IMR-90 (cell line): ENCODE measurements at regions not wholly inside any gene's neighbourhood (a gene's known extent, or its start where the extent isn't known, plus 50 kb on each side); places are given as distances from the start of the nearest gene placed in this dataset.

Experiments
- ATAC-seq: fragments of 200-7000 bp; cut with Tn5 transposase; 2 replicates; pipeline ENCODE4 v1.9.1; 2020; ENCODE audit warnings: low read depth, mild to moderate bottlenecking, moderate library complexity
- BruUV-seq: library from RNA; stranded (reverse); fragments of 400-500 nt; replicated peaks from 2 replicates; lab custom pipeline; 2021; lab: Mats Ljungman, UMichigan
- CTCF ChIA-PET: fragments of 300-600 bp; formaldehyde crosslinking; extraction: SDS; loops from one replicate; lab custom pipeline; 2021; ENCODE audit warnings: antibody characterized with exemption; lab: Yijun Ruan, JAX
- POLR2A ChIA-PET: fragments of 300-600 bp; sonication (Branson Sonifier 250); formaldehyde crosslinking; loops from one replicate; lab custom pipeline; 2022; ENCODE audit warnings: antibody characterized with exemption; ENCODE audit not compliant: unreplicated experiment; lab: Charles Lee
- DNase-seq: peaks from one replicate; pipeline ENCODE4 v3.0.0; 2013
- H2AFZ ChIP-seq: replicated peaks from 2 replicates; pipeline ENCODE3; 2013; ENCODE audit warnings: low read length, mild to moderate bottlenecking; ENCODE audit not compliant: poor library complexity
- H2AK5ac ChIP-seq: 2 replicates; pipeline ENCODE4 v1.6.1; 2013; ENCODE audit warnings: low read depth, low read length, inconsistent platforms
- H2AK9ac ChIP-seq: replicated peaks from 2 replicates; pipeline ENCODE3; 2013; ENCODE audit warnings: mild to moderate bottlenecking, low read depth, low read length, moderate library complexity; ENCODE audit not compliant: poor library complexity
- H2BK120ac ChIP-seq: 2 replicates; pipeline ENCODE4 v1.6.1; 2013; ENCODE audit warnings: low read depth, low read length, inconsistent platforms
- H2BK15ac ChIP-seq: 3 replicates; pipeline ENCODE4 v1.6.1; 2013; ENCODE audit warnings: low read depth, low read length, inconsistent platforms
- H2BK20ac ChIP-seq: 2 replicates; pipeline ENCODE4 v1.6.1; 2013; ENCODE audit warnings: low read depth, mild to moderate bottlenecking, inconsistent platforms, low read length, moderate library complexity
- H2BK5ac ChIP-seq: 2 replicates; pipeline ENCODE4 v1.6.1; 2013; ENCODE audit warnings: mild to moderate bottlenecking, low read depth, low read length, inconsistent platforms; ENCODE audit not compliant: poor library complexity, severe bottlenecking
- H3K14ac ChIP-seq: replicated peaks from 2 replicates; pipeline ENCODE4 v1.6.1; 2013; ENCODE audit warnings: low read depth, low read length, inconsistent platforms
- H3K18ac ChIP-seq: 2 replicates; pipeline ENCODE4 v1.6.1; 2013; ENCODE audit warnings: low read depth, low read length, control low read depth
- H3K23ac ChIP-seq: 2 replicates; pipeline ENCODE4 v1.6.1; 2013; ENCODE audit warnings: low read depth, low read length, inconsistent platforms
- H3K27ac ChIP-seq: 2 replicates; pipeline ENCODE4 v1.5.1; 2013; ENCODE audit warnings: mild to moderate bottlenecking, control low read depth, low read length; ENCODE audit not compliant: insufficient read depth
- H3K27me3 ChIP-seq: 2 replicates; pipeline ENCODE4 v1.6.1; 2013; ENCODE audit warnings: low read length; ENCODE audit not compliant: control insufficient read depth, insufficient read depth
- H3K36me3 ChIP-seq: 2 replicates; pipeline ENCODE4 v1.6.1; 2013; ENCODE audit warnings: low read length, mixed read lengths; ENCODE audit not compliant: control insufficient read depth, insufficient read depth
- H3K4ac ChIP-seq: 2 replicates; pipeline ENCODE4 v1.6.1; 2013; ENCODE audit warnings: low read depth, low read length, inconsistent platforms
- H3K4me1 ChIP-seq: 2 replicates; pipeline ENCODE4 v1.6.1; 2013; ENCODE audit warnings: low read length, mixed read lengths; ENCODE audit not compliant: control insufficient read depth, insufficient read depth
- H3K4me2 ChIP-seq: 2 replicates; pipeline ENCODE4 v1.6.1; 2013; ENCODE audit warnings: low read depth, mild to moderate bottlenecking, control low read depth, low read length, moderate library complexity
- H3K4me3 ChIP-seq: 2 replicates; pipeline ENCODE4 v1.5.1; 2013; ENCODE audit warnings: low read depth, mild to moderate bottlenecking, control low read depth, low read length, moderate library complexity; ENCODE audit not compliant: insufficient read depth
- H3K56ac ChIP-seq: 2 replicates; pipeline ENCODE4 v1.6.1; 2013; ENCODE audit warnings: low read length, inconsistent platforms; ENCODE audit not compliant: insufficient read depth; ENCODE audit errors: extremely low read depth
- H3K79me1 ChIP-seq, 2 experiments: 2 replicates each; pipeline ENCODE4 v1.6.1; 2013; ENCODE audit warnings: low read length in 2 of 2, inconsistent platforms in 1 of 2, low read depth in 1 of 2
- H3K9ac ChIP-seq: 2 replicates; pipeline ENCODE4 v1.6.1; 2013; ENCODE audit warnings: low read depth, low read length, control low read depth
- H3K9me1 ChIP-seq: 2 replicates; pipeline ENCODE4 v1.6.1; 2013; ENCODE audit warnings: low read length, inconsistent platforms; ENCODE audit not compliant: insufficient read depth
- H3K9me3 ChIP-seq: 2 replicates; pipeline ENCODE4 v1.6.1; 2013; ENCODE audit warnings: low read length; ENCODE audit not compliant: control insufficient read depth, insufficient read depth
- H4K20me1 ChIP-seq: 2 replicates; pipeline ENCODE4 v1.6.1; 2013; ENCODE audit warnings: low read length, inconsistent platforms; ENCODE audit not compliant: insufficient read depth
- H4K5ac ChIP-seq: 2 replicates; pipeline ENCODE4 v1.6.1; 2013; ENCODE audit warnings: mild to moderate bottlenecking, low read depth, low read length, control low read depth
- H4K8ac ChIP-seq, 2 experiments: 2 replicates each; pipeline ENCODE4 v1.6.1; 2013; ENCODE audit warnings: low read depth in 2 of 2, low read length in 2 of 2, control low read depth in 1 of 2, inconsistent platforms in 1 of 2
- H4K91ac ChIP-seq: 2 replicates; pipeline ENCODE4 v1.6.1; 2013; ENCODE audit warnings: low read depth, low read length, inconsistent platforms; ENCODE audit not compliant: insufficient read depth
- RCOR1 ChIP-seq: IDR thresholded peaks from 2 replicates; pipeline ENCODE4 v1.6.1; 2012; ENCODE audit warnings: mild to moderate bottlenecking, low read length, improper control_type of control experiment; ENCODE audit not compliant: insufficient replicate concordance
- WGBS, 2 experiments: methylation state at CpG; one replicate each; pipeline versions ENCODE4 v1.1.5 to v1.1.7; 2013; ENCODE audit warnings: missing lambda C conversion rate in 2 of 2; ENCODE audit not compliant: insufficient read length in 1 of 2; ENCODE audit errors: extremely low coverage in 2 of 2; 5-methylcytosine and 5-hydroxymethylcytosine counted together
- dilution Hi-C: fragments of 300-500 bp; cut with HindIII; formaldehyde crosslinking; loops from one replicate; pipeline ENCODE4 v1.14.3; 2018; ENCODE audit warnings: low sequenced_read_pairs; ENCODE audit not compliant: unreplicated experiment
- in situ Hi-C: fragments of 300-500 bp; cut with MboI; formaldehyde crosslinking; loops from 3 replicates; pipeline ENCODE4 v1.14.3; 2019; ENCODE audit warnings: low sequenced_read_pairs, inconsistent platforms, mixed read lengths
- intact Hi-C: fragments of 100-400 bp; cut with micrococcal nuclease; formaldehyde crosslinking; loops from 2 replicates; pipeline ENCODE4 v1.10.0; 2022
- TF ChIP-seq, protein P1 (sequence below): fragments of 150-350 bp; IDR thresholded peaks from 2 replicates; pipeline ENCODE4 v1.6.1; 2016; ENCODE audit warnings: low read depth, mild to moderate bottlenecking, low read length, moderate library complexity, borderline replicate concordance

GRCh38 chr1:119266386-119266785 lies 102.2 kb upstream of the HAO2 start:
- TF ChIP-seq, protein P1, sequence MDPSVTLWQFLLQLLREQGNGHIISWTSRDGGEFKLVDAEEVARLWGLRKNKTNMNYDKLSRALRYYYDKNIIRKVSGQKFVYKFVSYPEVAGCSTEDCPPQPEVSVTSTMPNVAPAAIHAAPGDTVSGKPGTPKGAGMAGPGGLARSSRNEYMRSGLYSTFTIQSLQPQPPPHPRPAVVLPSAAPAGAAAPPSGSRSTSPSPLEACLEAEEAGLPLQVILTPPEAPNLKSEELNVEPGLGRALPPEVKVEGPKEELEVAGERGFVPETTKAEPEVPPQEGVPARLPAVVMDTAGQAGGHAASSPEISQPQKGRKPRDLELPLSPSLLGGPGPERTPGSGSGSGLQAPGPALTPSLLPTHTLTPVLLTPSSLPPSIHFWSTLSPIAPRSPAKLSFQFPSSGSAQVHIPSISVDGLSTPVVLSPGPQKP: no peak
- TF ChIP-seq RCOR1: no peak
- no peak overlapping the region for H3K18ac ChIP-seq
- no peaks in the 10 kb centered on the region for H3K9me1 ChIP-seq
- POLR2A ChIA-PET: no interaction called here
- H4K5ac ChIP-seq: no peak overlapping the region
- BruUV-seq: no TSS peak
- no peaks in the 10 kb centered on the region for H3K4me1 ChIP-seq
- intact Hi-C loops: no loop called here
- no peak overlapping the region for H3K27ac ChIP-seq
- CTCF ChIA-PET: interaction anchor here (2.2 kb wide), 1 partner anchor 9 kb away, joined by 8 read pairs; no protein-coding TSS in a partner anchor
- no peak for ATAC-seq
- no peak overlapping the region for H3K23ac ChIP-seq
- no peaks in the 10 kb centered on the region for H4K20me1 ChIP-seq
- H3K9ac ChIP-seq: no peak overlapping the region
- H2BK15ac ChIP-seq: no peak overlapping the region
- H2BK120ac ChIP-seq: no peak overlapping the region
- in situ Hi-C loops: no loop called here
- no peaks in the 10 kb centered on the region for H3K79me1 ChIP-seq
- no peak overlapping the region for H3K4me2 ChIP-seq
- no peak overlapping the region for H3K14ac ChIP-seq
- no peaks in the 10 kb centered on the region for H3K27me3 ChIP-seq
- no peak overlapping the region for H2BK5ac ChIP-seq
- H2AK9ac ChIP-seq: no peak overlapping the region
- no CpG with 5 or more reads among the region's 1 CpG for WGBS, 2 experiments
- H4K91ac ChIP-seq: no peak overlapping the region
- H3K4ac ChIP-seq: no peak overlapping the region
- no peak overlapping the region for H2BK20ac ChIP-seq
- H3K36me3 ChIP-seq: no peaks in the 10 kb centered on the region
- dilution Hi-C loops: no loop called here
- no peak overlapping the region for H2AK5ac ChIP-seq
- H3K56ac ChIP-seq: no peak overlapping the region
- H2AFZ ChIP-seq: no peak overlapping the region
- no peaks in the 10 kb centered on the region for H3K9me3 ChIP-seq
- H3K4me3 ChIP-seq: no peak overlapping the region
- DNase-seq: no peak
- no peak overlapping the region for H4K8ac ChIP-seq
